SKM-1 treated with dmso at 0.1 percent for 144 hours (cell line): ENCODE measurements at regions not wholly inside any gene's neighbourhood (a gene's known extent, or its start where the extent isn't known, plus 50 kb on each side); places are given as distances from the start of the nearest gene placed in this dataset.
"Not testable (repeated sequence)": the region's sequence is repeated elsewhere in the genome, so short reads cannot be mapped to it uniquely, and the experiment has no call there.

Source experiments
- DNase-seq: peaks from one replicate; lab custom pipeline; 2025; ENCODE audit not compliant: unreplicated experiment; lab: John Stamatoyannopoulos, UW

DNA sequence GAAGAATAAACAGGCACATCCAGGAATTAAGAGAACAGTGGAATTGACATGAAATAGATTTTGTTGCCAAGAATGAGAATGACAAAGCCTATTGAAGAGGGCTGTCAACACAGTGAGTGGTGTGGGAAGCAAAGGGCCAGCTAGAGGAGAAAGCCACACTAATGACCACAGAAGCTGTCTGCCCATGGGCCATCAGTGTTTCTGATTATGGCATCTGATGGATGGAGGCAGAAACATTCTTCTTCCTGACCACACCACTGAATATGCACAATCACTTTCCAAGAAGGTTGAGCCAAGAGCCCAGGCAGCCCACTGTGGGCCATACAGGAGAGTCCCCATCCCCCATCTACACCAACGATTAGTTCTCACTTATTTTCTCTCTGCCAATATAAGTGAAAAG, 146.0 kb upstream of the SH3BP4 start:
- no peak for DNase-seq

DNA sequence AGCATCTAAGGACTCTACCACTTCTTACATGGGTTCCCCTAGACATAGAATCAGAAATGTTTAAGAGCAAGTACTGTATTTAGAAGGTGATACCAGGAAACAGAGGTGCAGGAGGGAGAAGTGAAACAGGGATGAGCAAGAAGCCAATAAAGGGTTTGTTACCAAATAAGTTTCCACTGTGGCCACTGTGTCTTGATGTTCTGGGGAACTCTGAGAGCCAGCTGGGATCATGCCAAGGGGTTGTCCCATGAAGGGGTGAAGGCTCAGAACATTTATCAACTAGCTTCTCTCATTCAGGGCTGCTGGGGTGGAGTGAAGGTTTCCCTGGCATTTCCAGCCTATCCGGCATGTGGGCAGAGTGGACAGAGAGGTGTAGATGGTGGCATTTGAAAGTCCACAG, 147.1 kb upstream of the SH3BP4 start:
- no peak for DNase-seq

DNA sequence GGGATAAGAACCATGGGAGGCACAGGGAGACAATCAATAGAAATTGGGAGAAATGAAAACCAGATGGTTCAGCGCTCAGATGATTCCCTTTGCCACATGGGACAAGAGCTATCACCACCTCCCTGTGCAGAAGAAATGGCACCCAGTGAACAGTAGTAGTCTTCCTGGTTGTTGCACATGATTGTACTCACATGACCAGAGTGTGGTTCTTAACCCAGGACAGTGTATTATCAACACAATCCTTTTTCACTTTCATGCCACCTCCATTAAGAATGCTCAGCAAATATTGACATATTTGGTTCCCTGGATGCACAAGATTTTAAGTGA, 149.0 kb upstream of the SH3BP4 start:
- no peak for DNase-seq

GRCh38 chr2:234802071-234802844, 149.6 kb upstream of the SH3BP4 start:
- no peak for DNase-seq

- no peak for DNase-seq
These were observed 154.1 kb upstream of the SH3BP4 start for GRCh38 chr2:234797566-234798250.

- DNase-seq: no peak
These were observed 155.7 kb upstream of the SH3BP4 start for GRCh38 chr2:234796045-234796591.

- no peak for DNase-seq
These were observed 156.4 kb upstream of the SH3BP4 start for GRCh38 chr2:234795272-234795920.

DNA sequence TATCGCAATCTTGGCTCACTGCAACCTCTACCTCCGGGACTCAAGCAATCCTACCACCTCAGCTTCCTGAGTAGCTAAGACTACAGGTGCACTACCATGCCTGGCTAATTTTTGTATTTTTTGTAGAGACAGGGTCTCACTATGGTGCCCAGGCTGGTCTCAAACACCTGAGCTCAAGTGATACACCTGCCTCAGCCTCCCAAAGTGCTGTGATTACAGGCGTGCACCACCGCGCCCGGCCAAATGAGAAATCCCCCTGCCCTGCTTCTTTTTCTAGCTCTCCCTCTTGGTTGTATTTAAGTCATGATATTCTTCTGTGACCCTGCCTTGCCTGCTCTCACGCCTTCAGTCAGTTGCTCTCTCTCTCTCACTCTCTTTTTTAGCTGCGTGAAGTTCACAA, 157.0 kb upstream of the SH3BP4 start:
- DNase-seq: no peak

DNA sequence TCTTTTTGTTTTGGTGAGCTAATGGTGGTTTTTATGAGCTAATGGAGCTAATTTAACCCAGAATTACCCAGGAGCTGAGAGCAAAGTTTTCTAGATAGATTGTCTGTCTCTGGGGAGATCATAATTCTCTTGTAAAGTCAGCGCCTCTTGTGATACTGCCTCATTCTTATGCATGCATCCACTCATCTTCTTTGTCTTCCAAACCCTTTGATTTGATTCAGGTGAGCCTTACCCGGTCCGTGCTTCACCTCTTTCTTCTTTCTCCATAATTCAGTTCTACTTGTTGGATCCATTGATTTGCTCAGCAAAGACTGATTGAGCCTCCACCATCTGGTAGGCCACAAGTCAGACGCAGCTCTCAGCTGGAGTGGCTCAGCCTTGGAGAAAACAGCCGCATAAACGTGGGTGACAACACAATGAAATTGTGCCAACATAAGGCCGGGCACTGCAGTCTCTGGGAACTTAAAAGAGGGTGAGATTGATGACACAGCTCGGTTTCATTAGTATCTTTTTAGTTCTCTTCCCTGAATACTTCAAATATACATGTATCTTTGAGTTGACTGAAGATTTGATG, 158.5 kb upstream of the SH3BP4 start:
- DNase-seq: no peak

GRCh38 chr2:234792621-234793022, 159.2 kb upstream of the SH3BP4 start:
- DNase-seq: no peak

- DNase-seq: not testable (repeated sequence)
These were observed 159.7 kb upstream of the SH3BP4 start for GRCh38 chr2:234792096-234792495.

DNA sequence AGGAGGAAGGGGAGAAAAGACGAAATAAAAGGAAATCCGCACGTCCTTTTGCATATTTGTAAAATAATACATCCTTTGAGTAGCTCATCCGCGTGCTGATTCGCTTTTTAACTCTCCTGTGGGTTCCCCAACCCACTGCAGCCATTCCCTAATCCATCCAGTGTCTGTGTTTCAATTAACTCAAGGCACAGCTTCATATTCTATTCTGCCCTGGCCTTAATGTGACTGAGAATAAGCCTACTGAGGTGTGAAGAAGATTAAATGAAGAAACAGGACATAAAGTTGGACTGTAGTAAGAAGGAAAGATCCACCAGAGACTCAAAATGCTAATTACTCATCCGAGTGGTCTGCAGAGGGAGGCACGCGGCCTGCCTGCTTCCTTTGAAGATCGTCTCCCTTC, 161.4 kb upstream of the SH3BP4 start:
- DNase-seq: no peak

- DNase-seq: no peak
These were observed 162.1 kb upstream of the SH3BP4 start for GRCh38 chr2:234789556-234790325.

- DNase-seq: no peak
These were observed 163.0 kb upstream of the SH3BP4 start for GRCh38 chr2:234788841-234789240.

DNA sequence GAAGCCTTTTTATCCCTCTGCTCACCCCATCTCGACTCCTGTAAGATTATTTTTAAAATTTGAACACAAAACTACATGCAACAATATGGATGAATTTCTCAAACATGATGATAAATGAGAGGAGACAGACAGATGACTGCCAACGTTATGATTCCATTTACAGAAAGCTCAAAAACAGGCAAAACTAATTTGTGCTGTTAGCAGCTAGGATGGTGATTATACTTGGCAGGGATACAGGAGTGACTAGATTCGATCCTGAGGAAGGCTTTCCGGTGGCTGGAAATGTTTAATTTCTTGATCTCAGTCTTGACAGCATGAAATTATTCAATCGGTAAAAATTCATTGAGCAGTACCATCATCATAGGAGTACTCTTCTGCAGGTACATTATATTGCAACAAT, 163.4 kb upstream of the SH3BP4 start:
- DNase-seq: no peak

DNA sequence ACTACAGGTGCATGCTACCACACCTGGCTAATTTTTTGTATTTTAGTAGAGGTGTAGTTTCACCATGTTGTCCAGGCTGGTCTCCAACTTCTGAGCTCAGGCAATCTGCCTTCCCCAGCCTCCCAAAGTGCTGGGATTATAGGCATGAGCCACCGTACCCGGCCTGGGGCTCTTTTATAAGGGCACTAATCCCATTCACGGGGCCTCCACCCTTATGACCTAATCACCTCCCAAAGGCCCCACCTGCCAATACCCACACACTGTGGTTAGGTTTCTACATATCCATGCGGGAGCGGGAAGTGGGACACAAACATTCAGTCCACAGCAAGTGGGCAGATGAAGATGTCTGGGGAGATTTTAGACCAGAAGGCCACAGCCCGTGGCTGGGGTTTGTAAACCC, 164.7 kb upstream of the SH3BP4 start:
- DNase-seq: no peak

DNA sequence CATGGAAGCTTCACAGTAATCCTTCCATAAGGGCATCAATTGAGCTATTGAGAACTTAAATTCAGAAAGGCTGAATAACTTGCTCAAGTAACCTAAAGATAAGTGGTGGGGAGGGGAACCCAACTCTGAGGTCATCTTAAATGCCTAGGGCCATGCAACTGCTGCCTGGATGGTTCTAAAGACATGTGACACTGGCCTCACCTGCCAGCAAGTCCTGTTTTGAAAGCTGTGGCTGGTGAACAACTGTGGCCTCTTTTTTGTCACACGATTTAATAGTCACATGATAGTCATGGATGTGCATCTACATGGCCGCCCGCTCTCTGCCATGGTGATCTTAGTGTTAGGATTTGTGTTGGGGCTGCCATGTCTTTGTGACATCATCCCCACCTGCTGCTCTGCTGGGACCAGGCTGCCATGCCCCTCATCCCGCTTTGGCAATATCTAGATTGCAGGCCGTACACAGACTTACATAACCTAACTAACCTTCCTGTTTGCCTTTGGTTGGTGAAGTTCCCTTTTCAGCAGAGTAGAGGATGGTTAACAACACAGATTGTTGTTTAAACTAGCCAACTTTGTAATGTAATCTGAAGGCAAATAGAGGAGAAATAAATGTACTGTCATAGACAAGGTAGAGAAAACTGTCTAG, 177.9 kb upstream of the SH3BP4 start:
- DNase-seq: no peak

- no peak for DNase-seq
These were observed 178.7 kb upstream of the SH3BP4 start for GRCh38 chr2:234773129-234773528.

GRCh38 chr2:234772733-234773060, 179.1 kb upstream of the SH3BP4 start:
- DNase-seq: no peak

- no peak for DNase-seq
These were observed 179.7 kb upstream of the SH3BP4 start for GRCh38 chr2:234771980-234772732.
